HUES6 (cell line): ENCODE measurements at regions not wholly inside any gene's neighbourhood (a gene's known extent, or its start where the extent isn't known, plus 50 kb on each side); places are given as distances from the start of the nearest gene placed in this dataset.
"Not testable (repeated sequence)": the region's sequence is repeated elsewhere in the genome, so short reads cannot be mapped to it uniquely, and the experiment has no call there.

Source experiments
- H3K27ac ChIP-seq: 2 replicates; pipeline ENCODE4 v1.7.0; 2013; ENCODE audit warnings: low read depth, mild to moderate bottlenecking, low read length, inconsistent platforms
- H3K27me3 ChIP-seq: 2 replicates; pipeline ENCODE4 v1.6.1; 2013; ENCODE audit warnings: low read length; ENCODE audit not compliant: control insufficient read depth, insufficient read depth
- H3K36me3 ChIP-seq: 2 replicates; pipeline ENCODE4 v1.6.1; 2013; ENCODE audit warnings: low read length; ENCODE audit not compliant: control insufficient read depth, insufficient read depth
- H3K4me1 ChIP-seq: 2 replicates; pipeline ENCODE4 v1.6.1; 2013; ENCODE audit warnings: low read length; ENCODE audit not compliant: control insufficient read depth, insufficient read depth
- H3K4me3 ChIP-seq: 2 replicates; pipeline ENCODE4 v1.5.1; 2013; ENCODE audit warnings: low read depth, low read length
- H3K9ac ChIP-seq: one replicate; pipeline ENCODE4 v1.6.1; 2013; ENCODE audit warnings: mild to moderate bottlenecking, low read length
- H3K9me3 ChIP-seq: 2 replicates; pipeline ENCODE4 v1.6.1; 2013; ENCODE audit warnings: low read depth, low read length; ENCODE audit not compliant: control insufficient read depth, insufficient read depth

GRCh38 chr16:80254970-80255369 lies 285.8 kb upstream of the DYNLRB2 start:
- H3K9me3 ChIP-seq: no peaks in the 10 kb centered on the region
- H3K36me3 ChIP-seq: no peaks in the 10 kb centered on the region
- no peaks in the 10 kb centered on the region for H3K27me3 ChIP-seq
- no peak overlapping the region for H3K27ac ChIP-seq
- no peak overlapping the region for H3K4me3 ChIP-seq
- no peaks in the 10 kb centered on the region for H3K4me1 ChIP-seq
- no peak overlapping the region for H3K9ac ChIP-seq

GRCh38 chr16:80253741-80254140 lies 287.1 kb upstream of the DYNLRB2 start:
- Histone ChIP-seq H3K4me3 (no peak overlapping the region), H3K27ac (no peak overlapping the region), H3K27me3 (no peaks in the 10 kb centered on the region), H3K9me3 (no peaks in the 10 kb centered on the region), H3K36me3 (no peaks in the 10 kb centered on the region), H3K4me1 (no peaks in the 10 kb centered on the region), H3K9ac (no peak overlapping the region)

- no peak overlapping the region for H3K27ac ChIP-seq
- no peaks in the 10 kb centered on the region for H3K4me1 ChIP-seq
- no peaks in the 10 kb centered on the region for H3K27me3 ChIP-seq
- H3K9ac ChIP-seq: no peak overlapping the region
- H3K9me3 ChIP-seq: no peaks in the 10 kb centered on the region
- H3K4me3 ChIP-seq: no peak overlapping the region
- no peaks in the 10 kb centered on the region for H3K36me3 ChIP-seq
Observed at GRCh38 chr16:80250381-80250780, 290.4 kb upstream of the DYNLRB2 start.

- not testable (repeated sequence) for H3K27me3 ChIP-seq, H3K36me3 ChIP-seq, H3K4me3 ChIP-seq, H3K27ac ChIP-seq, H3K9ac ChIP-seq, H3K4me1 ChIP-seq
- peaks cover 12% of the 10 kb centered on the region; the same call in 1 of the 2 replicates for H3K9me3 ChIP-seq
Observed at GRCh38 chr16:80243303-80243702, 297.5 kb upstream of the DYNLRB2 start.

- not testable (repeated sequence) for H3K9ac ChIP-seq, H3K4me3 ChIP-seq, H3K36me3 ChIP-seq, H3K27ac ChIP-seq, H3K27me3 ChIP-seq, H3K4me1 ChIP-seq
- H3K9me3 ChIP-seq: peaks cover 12% of the 10 kb centered on the region; the same call in 1 of the 2 replicates
Observed at GRCh38 chr16:80242279-80242678, 298.5 kb upstream of the DYNLRB2 start.

- 0 out of 2 replicates have a peak, but pooled peaks cover 3% of the 10 kb centered on the region for H3K9me3 ChIP-seq
- H3K4me3 ChIP-seq: no peak overlapping the region
- no peak overlapping the region for H3K9ac ChIP-seq
- no peaks in the 10 kb centered on the region for H3K27me3 ChIP-seq
- H3K36me3 ChIP-seq: no peaks in the 10 kb centered on the region
- H3K27ac ChIP-seq: no peak overlapping the region
- H3K4me1 ChIP-seq: no peaks in the 10 kb centered on the region
Observed at GRCh38 chr16:80233097-80233835, 307.5 kb upstream of the DYNLRB2 start.

- Histone ChIP-seq H3K4me1 (no peaks in the 10 kb centered on the region), H3K27ac (no peak overlapping the region), H3K4me3 (no peak overlapping the region), H3K9me3 (peaks cover 4% of the 10 kb centered on the region; the same call in 1 of the 2 replicates), H3K27me3 (no peaks in the 10 kb centered on the region), H3K9ac (no peak overlapping the region), H3K36me3 (no peaks in the 10 kb centered on the region)
Observed at GRCh38 chr16:80231888-80232287, 308.9 kb upstream of the DYNLRB2 start.

GRCh38 chr16:80231121-80231520 lies 309.7 kb upstream of the DYNLRB2 start:
- no peak overlapping the region for H3K27ac ChIP-seq
- no peak overlapping the region for H3K4me3 ChIP-seq
- peaks cover 10% of the 10 kb centered on the region for H3K9me3 ChIP-seq
- H3K4me1 ChIP-seq: no peaks in the 10 kb centered on the region
- H3K9ac ChIP-seq: no peak overlapping the region
- H3K27me3 ChIP-seq: no peaks in the 10 kb centered on the region
- no peaks in the 10 kb centered on the region for H3K36me3 ChIP-seq

- no peaks in the 10 kb centered on the region for H3K27me3 ChIP-seq
- no peak overlapping the region for H3K4me3 ChIP-seq
- H3K27ac ChIP-seq: no peak overlapping the region
- no peaks in the 10 kb centered on the region for H3K36me3 ChIP-seq
- no peaks in the 10 kb centered on the region for H3K4me1 ChIP-seq
- H3K9me3 ChIP-seq: peaks cover 11% of the 10 kb centered on the region
- no peak overlapping the region for H3K9ac ChIP-seq
Observed at GRCh38 chr16:80230328-80231120, 310.3 kb upstream of the DYNLRB2 start.

GRCh38 chr16:80226499-80226898 lies 314.3 kb upstream of the DYNLRB2 start:
- H3K4me3 ChIP-seq: no peak overlapping the region
- peaks cover 11% of the 10 kb centered on the region for H3K9me3 ChIP-seq
- H3K9ac ChIP-seq: no peak overlapping the region
- no peaks in the 10 kb centered on the region for H3K36me3 ChIP-seq
- no peak overlapping the region for H3K27ac ChIP-seq
- H3K27me3 ChIP-seq: no peaks in the 10 kb centered on the region
- H3K4me1 ChIP-seq: no peaks in the 10 kb centered on the region

GRCh38 chr16:80210787-80211186 lies 330.0 kb upstream of the DYNLRB2 start:
- Histone ChIP-seq H3K27ac (no peak overlapping the region), H3K4me3 (no peak overlapping the region), H3K36me3 (no peaks in the 10 kb centered on the region), H3K4me1 (no peaks in the 10 kb centered on the region), H3K9me3 (no peaks in the 10 kb centered on the region), H3K9ac (no peak overlapping the region), H3K27me3 (no peaks in the 10 kb centered on the region)
